Stimulated activated CD4-positive, alpha-beta T cell treated with anti-CD3 and anti-CD28 coated beads, Interleukin-2, amount 100 ng/mL, for 48 hours (primary cell): ENCODE measurements at regions not wholly inside any gene's neighbourhood (a gene's known extent, or its start where the extent isn't known, plus 50 kb on each side); places are given as distances from the start of the nearest gene placed in this dataset.

Source experiments
- DNase-seq, 2 donors: peaks; one replicate each; pipeline ENCODE4 v3.0.0-alpha.2; 2020

- DNase-seq, result no peak
Observed at GRCh38 chr1:175822580-175822979, 79.2 kb upstream of the TNR start.

- no peak for DNase-seq
Observed at GRCh38 chr1:175820456-175821025, 77.1 kb upstream of the TNR start.

DNA sequence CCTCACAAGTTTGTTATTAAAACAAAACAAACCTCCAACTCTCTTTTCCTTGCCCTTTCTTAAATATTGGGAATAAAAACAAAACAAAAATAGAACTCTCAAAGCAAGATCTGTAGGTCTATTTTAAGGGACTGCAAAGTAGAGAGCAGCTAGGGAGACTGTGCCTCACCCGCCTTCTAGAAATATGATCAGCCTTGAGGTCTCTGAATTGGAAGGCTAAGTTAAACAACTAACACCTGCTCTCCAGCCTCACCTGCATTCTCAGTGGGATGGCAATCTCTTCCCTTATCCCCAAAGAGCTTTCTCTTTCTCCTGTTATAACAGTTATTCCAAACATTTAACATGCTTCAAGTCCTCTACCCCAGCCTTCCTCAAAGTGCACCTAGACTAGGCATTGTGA lies 75.5 kb upstream of the TNR start:
- no peak for DNase-seq

DNA sequence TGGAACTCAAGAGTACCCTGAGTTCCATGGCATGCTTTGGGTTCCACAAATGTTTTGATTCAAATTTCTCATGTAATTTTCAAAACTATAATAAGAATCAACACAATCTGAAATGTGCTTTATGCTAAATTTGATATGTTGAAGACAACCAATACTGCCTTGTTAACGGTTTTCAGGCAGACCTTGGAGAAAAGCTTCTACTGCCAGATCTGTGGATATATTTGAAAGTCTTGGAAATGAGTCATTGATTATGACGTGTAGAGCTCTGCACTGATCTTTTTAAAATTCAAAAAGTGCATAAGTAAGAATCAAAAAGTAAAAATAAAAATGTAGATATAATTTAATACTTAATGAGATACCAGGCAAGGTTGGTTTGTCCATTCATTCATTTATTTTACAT lies 74.0 kb upstream of the TNR start:
- no peak for DNase-seq

- no peak for DNase-seq
Observed at GRCh38 chr1:175814885-175815284, 71.5 kb upstream of the TNR start.

DNA sequence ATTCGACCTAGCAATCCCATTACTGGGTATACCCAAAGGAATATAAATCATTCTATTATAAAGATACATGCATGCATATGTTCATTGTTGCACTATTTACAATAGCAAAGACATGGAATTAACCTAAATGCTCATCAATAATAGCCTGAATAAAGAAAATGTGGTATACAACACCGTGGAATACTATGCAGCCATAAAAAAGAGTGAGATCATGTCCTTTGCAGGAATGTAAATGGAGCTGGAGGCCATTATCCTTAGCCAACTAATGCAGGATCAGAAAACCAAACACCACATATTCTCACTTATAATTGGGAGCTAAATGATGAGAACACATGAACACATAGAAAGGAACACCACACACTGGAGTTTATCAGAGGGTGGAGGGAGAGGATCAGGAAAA lies 69.5 kb upstream of the TNR start:
- no peak for DNase-seq

DNA sequence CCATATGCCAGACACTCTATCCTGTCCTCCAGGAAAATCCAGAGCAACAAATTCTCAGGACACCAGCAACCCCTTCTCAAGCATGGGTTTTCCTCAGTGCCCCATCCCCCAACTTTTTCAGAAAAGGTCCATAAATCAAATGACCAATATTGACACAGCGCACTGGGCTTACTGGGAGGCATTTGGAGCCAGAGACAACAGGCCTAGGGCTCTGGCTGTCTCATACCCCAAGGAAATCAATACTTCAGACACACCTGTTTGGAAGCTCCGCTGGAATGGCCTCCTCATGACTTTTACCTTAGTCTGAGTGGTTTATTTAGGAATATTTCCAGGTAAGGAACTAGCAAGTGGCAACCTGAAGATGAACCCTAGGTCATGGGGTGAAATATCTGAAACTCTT lies 66.9 kb upstream of the TNR start:
- DNase-seq, result no peak

DNA sequence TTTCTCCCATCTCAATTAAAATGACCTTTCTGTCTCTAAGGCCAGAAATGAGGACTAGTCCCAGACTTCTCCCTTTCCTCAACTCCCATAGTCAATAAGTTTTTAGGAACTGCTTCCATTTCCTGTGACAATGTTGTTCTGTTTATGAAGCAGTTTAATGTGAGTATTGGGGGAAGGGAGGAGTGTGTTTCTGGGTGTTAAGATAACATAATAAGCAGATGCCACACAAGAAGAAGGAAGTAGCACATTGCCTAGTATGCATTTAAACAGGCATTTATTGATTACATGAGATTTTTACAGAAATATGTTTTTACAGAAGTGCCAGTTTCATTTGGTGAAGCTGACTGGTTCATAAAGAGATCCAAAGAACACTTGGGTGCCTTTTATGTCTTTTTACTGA lies 65.6 kb upstream of the TNR start:
- no peak for DNase-seq

GRCh38 chr1:175808573-175808972 lies 65.2 kb upstream of the TNR start:
- no peak for DNase-seq

- DNase-seq, result no peak
Observed at GRCh38 chr1:175804561-175804960, 61.2 kb upstream of the TNR start.

GRCh38 chr1:175803413-175803812 lies 60.0 kb upstream of the TNR start:
- no peak for DNase-seq

GRCh38 chr1:175802407-175803123 lies 59.2 kb upstream of the TNR start:
- no peak for DNase-seq

- DNase-seq, result no peak
Observed at GRCh38 chr1:175801979-175802378, 58.6 kb upstream of the TNR start.

DNA sequence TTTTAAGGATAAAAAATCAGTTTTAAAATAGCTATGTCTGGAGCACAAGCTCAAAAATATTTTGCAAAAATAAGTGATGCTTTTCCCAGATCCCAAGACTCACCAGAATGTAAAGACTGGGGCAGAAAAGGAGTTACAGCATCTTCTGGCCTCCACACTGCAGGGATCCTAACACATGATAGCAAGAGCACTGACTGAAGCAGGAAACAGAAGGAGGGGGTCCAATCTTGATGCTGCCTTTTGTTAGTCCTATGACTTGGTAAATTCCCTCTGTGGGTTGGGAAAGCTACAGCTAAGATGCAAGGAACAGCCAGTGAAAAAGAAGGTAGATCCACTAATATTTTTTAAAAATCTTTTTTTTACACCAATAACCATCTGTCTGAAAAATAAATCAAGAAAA lies 54.2 kb upstream of the TNR start:
- no peak for DNase-seq

DNA sequence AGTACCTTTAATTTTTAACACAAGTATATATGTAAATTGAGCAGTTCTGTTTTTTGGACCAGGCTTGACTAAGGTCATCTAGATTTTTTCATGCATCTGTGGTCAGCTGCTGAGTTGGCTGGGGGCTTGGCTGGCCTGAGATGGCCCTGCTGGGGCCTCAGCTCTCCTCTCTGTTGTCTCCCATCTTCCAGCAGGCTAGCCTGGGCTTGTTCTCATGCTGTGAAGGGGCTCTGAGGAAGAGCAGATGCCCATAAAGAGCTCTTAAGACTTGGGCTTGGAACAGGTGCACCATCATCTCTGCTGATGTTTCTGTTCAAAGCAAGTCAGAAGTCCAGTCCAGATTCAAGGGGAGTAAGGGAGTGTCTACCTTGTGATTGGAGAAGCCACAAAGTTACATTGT lies 51.2 kb upstream of the TNR start:
- DNase-seq, result no peak

GRCh38 chr1:175793617-175794016 lies 50.2 kb upstream of the TNR start:
- DNase-seq, result no peak
